CD4-positive, alpha-beta T cell (primary cell): ENCODE measurements at regions not wholly inside any gene's neighbourhood (a gene's known extent, or its start where the extent isn't known, plus 50 kb on each side); places are given as distances from the start of the nearest gene placed in this dataset.

Experiments
- ATAC-seq: fragments of 200-7000 bp; cut with Tn5 transposase; one replicate; pipeline ENCODE4 v1.10.0; 2022; ENCODE audit warnings: mild to moderate bottlenecking; ENCODE audit not compliant: poor library complexity
- CTCF ChIA-PET: fragments of 350-600 bp; sonication (Branson Sonifier 250); formaldehyde crosslinking; loops from one replicate; lab custom pipeline; 2021; ENCODE audit warnings: antibody characterized with exemption, inconsistent platforms; lab: Charles Lee
- POLR2A ChIA-PET: fragments of 350-600 bp; sonication (Branson Sonifier 250); formaldehyde crosslinking; loops from one replicate; lab custom pipeline; 2021; ENCODE audit warnings: antibody characterized with exemption, inconsistent platforms; lab: Charles Lee
- DNase-seq, 14 experiments: peaks; one replicate each; pipeline ENCODE4 v3.0.0-alpha.2; 2013 to 2020; ENCODE audit warnings: mixed read lengths in 2 of 14
- H3K27ac ChIP-seq, 2 donors: one replicate each; pipeline versions ENCODE4 v1.5.1 to v1.7.0; 2013; ENCODE audit warnings: low read length in 2 of 2, low read depth in 1 of 2, mild to moderate bottlenecking in 1 of 2
- H3K27me3 ChIP-seq, 2 experiments: 1 replicate in 1 of 2; 2 replicates in 1 of 2; pipeline versions ENCODE4 v1.6.1 to v1.7.0; 2013; ENCODE audit warnings: low read length in 2 of 2, control low read depth in 1 of 2, mild to moderate bottlenecking in 1 of 2, moderate library complexity in 1 of 2; ENCODE audit not compliant: insufficient read depth in 2 of 2, control insufficient read depth in 1 of 2
- H3K36me3 ChIP-seq: one replicate; pipeline ENCODE4 v1.6.1; 2013; ENCODE audit warnings: low read length, control low read depth; ENCODE audit not compliant: insufficient read depth
- H3K4me1 ChIP-seq: one replicate; pipeline ENCODE4 v1.6.1; 2013; ENCODE audit warnings: low read length, control low read depth; ENCODE audit not compliant: insufficient read depth
- H3K4me3 ChIP-seq: one replicate; pipeline ENCODE4 v1.5.1; 2013; ENCODE audit warnings: mild to moderate bottlenecking, low read length, moderate library complexity
- H3K9me3 ChIP-seq, 2 experiments: 1 replicate in 1 of 2; 2 replicates in 1 of 2; pipeline versions ENCODE4 v1.6.1 to v1.7.0; 2013; ENCODE audit warnings: low read length in 2 of 2, mild to moderate bottlenecking in 2 of 2, control low read depth in 1 of 2, moderate library complexity in 1 of 2; ENCODE audit not compliant: control insufficient read depth in 1 of 2, insufficient read depth in 1 of 2
- H3K27ac Mint-ChIP-seq: one replicate; pipeline ENCODE4 v1.8.0; 2020; ENCODE audit warnings: mixed read lengths
- H3K27me3 Mint-ChIP-seq: one replicate; pipeline ENCODE4 v1.8.0; 2021; ENCODE audit warnings: mixed read lengths
- H3K36me3 Mint-ChIP-seq: one replicate; pipeline ENCODE4 v1.8.0; 2021; ENCODE audit warnings: low read depth, mixed read lengths
- H3K4me1 Mint-ChIP-seq: one replicate; pipeline ENCODE4 v1.8.0; 2021; ENCODE audit warnings: low read depth, mixed read lengths
- H3K4me3 Mint-ChIP-seq: one replicate; pipeline ENCODE4 v1.8.0; 2020; ENCODE audit warnings: mild to moderate bottlenecking, mixed read lengths
- H3K9me3 Mint-ChIP-seq: one replicate; pipeline ENCODE4 v1.8.0; 2020; ENCODE audit warnings: mixed read lengths
- intact Hi-C, 2 experiments: fragments of 100-400 bp; cut with DNase I in 1 of 2; cut with micrococcal nuclease in 1 of 2; formaldehyde crosslinking; loops; one replicate each; pipeline versions ENCODE4 v1.15.1 to v1.9.0; 2023 to 2025; cut with DNase I, micrococcal nuclease
- TF ChIP-seq, protein P1 (sequence below): fragments of 200-600 bp; IDR thresholded peaks from one replicate; pipeline ENCODE4 v1.8.0; 2022; ENCODE audit warnings: antibody characterized with exemption, mild to moderate bottlenecking

DNA sequence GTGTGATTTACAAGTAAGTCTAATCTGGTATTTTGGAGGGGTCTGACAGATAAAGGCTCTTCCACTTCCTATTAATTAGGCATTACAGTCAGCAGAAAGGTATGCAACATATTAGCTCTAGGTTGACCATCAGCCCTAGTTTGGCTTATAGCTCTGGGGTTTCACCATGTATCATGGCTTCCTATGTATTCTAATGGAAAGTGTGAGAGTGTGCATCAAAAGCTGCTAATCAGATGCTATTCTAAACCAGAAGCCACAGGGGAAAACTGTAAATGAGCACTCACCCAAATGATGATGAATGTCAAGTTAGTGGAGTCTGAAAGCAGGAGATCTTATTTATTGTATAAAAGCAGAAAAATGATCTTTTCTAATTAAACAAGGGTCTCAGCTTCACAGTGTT lies 149.2 kb upstream of the MITF start:
- H3K36me3 Mint-ChIP-seq, result no peaks in the 10 kb centered on the region
- H3K36me3 ChIP-seq, result no peaks in the 10 kb centered on the region
- POLR2A ChIA-PET, result no interaction called here
- peaks cover 4% of the 10 kb centered on the region for H3K27me3 Mint-ChIP-seq
- peaks cover 5 to 6% of the 10 kb centered on the region in 2 experiments for H3K9me3 ChIP-seq
- H3K4me1 Mint-ChIP-seq, result no peaks in the 10 kb centered on the region
- no peaks in the 10 kb centered on the region for H3K27me3 ChIP-seq
- intact Hi-C loops, result no loop called here
- TF ChIP-seq, protein P1, sequence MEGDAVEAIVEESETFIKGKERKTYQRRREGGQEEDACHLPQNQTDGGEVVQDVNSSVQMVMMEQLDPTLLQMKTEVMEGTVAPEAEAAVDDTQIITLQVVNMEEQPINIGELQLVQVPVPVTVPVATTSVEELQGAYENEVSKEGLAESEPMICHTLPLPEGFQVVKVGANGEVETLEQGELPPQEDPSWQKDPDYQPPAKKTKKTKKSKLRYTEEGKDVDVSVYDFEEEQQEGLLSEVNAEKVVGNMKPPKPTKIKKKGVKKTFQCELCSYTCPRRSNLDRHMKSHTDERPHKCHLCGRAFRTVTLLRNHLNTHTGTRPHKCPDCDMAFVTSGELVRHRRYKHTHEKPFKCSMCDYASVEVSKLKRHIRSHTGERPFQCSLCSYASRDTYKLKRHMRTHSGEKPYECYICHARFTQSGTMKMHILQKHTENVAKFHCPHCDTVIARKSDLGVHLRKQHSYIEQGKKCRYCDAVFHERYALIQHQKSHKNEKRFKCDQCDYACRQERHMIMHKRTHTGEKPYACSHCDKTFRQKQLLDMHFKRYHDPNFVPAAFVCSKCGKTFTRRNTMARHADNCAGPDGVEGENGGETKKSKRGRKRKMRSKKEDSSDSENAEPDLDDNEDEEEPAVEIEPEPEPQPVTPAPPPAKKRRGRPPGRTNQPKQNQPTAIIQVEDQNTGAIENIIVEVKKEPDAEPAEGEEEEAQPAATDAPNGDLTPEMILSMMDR, result no peak
- peaks cover 6% of the 10 kb centered on the region for H3K9me3 Mint-ChIP-seq
- no peak overlapping the region for H3K4me3 Mint-ChIP-seq
- H3K4me1 ChIP-seq, result no peaks in the 10 kb centered on the region
- DNase-seq (no peak), ATAC-seq (no peak)
- no peak overlapping the region for H3K27ac ChIP-seq
- CTCF ChIA-PET, result no interaction called here
- H3K4me3 ChIP-seq, result no peak overlapping the region
- no peak overlapping the region for H3K27ac Mint-ChIP-seq

DNA sequence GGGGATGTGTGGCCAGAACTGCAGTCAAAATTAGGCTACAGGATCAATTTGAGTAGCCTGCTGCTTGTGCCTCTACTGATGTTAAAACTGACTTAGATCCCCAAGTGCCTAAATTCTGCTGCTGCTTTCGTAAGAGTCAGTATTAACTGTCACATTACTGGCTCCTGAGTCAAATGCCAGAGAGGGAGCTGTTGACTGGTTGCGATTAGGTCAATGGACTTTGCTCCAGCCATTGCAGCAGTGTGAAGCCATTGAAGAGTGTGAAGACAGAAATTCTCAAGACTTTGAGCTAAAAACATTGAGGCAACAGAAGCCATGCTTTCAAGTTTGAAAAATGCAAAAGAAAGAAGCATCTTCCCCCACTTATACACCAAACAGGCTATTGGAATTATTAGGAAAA lies 151.1 kb upstream of the MITF start:
- Histone ChIP-seq H3K4me1 (no peaks in the 10 kb centered on the region), H3K4me3 (no peak overlapping the region), H3K36me3 (no peaks in the 10 kb centered on the region), H3K9me3 (peaks cover 5 to 6% of the 10 kb centered on the region in 2 experiments), H3K27me3 (peaks cover 0 to 5% of the 10 kb centered on the region in 2 experiments), H3K27ac (no peak overlapping the region)
- CTCF ChIA-PET, result no interaction called here
- H3K4me1 Mint-ChIP-seq, result no peaks in the 10 kb centered on the region
- intact Hi-C loops, result no loop called here
- no peak for ATAC-seq
- H3K27me3 Mint-ChIP-seq, result peaks cover 4% of the 10 kb centered on the region
- no peak overlapping the region for H3K4me3 Mint-ChIP-seq
- H3K27ac Mint-ChIP-seq, result no peak overlapping the region
- POLR2A ChIA-PET, result no interaction called here
- H3K36me3 Mint-ChIP-seq, result no peaks in the 10 kb centered on the region
- DNase-seq, result no peak
- TF ChIP-seq, protein P1, result no peak
- H3K9me3 Mint-ChIP-seq, result peaks cover 11% of the 10 kb centered on the region

DNA sequence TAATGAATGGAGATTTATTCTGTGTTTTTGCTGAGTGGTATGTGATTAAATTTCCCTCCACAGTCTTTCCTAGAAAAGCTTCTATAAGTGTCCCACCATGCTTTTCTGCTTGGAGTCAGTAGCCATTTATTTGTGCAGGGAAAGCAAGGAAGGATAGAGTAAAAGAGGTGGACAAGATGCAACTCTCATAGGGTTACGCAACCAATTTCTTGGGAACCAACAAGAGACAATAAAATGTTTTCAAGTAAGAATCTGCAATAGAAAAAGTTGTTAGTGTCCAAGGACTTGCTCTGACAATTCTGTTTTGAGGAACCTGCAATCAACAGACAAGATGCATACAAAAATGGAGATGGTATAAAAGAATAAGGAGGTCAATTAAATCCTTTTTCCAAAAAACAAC lies 153.8 kb upstream of the MITF start:
- ChIA-PET CTCF (no interaction called here), POLR2A (no interaction called here)
- Mint-ChIP-seq H3K9me3 (peaks cover 11% of the 10 kb centered on the region), H3K27ac (no peak overlapping the region), H3K36me3 (no peaks in the 10 kb centered on the region), H3K4me3 (no peak overlapping the region), H3K27me3 (peaks cover 9% of the 10 kb centered on the region), H3K4me1 (no peaks in the 10 kb centered on the region)
- Histone ChIP-seq H3K27ac (no peak overlapping the region), H3K27me3 (peaks cover 0 to 5% of the 10 kb centered on the region in 2 experiments), H3K4me1 (no peaks in the 10 kb centered on the region), H3K36me3 (no peaks in the 10 kb centered on the region), H3K9me3 (peaks cover 5 to 6% of the 10 kb centered on the region in 2 experiments), H3K4me3 (no peak overlapping the region)
- intact Hi-C loops, result no loop called here
- TF ChIP-seq, protein P1, result no peak
- ATAC-seq (no peak), DNase-seq (no peak)
